Activated T-cell treated with anti-CD3 and anti-CD28 coated beads, Interleukin-2, amount 50 U/mL, for 72 hours (primary cell): ENCODE measurements at regions not wholly inside any gene's neighbourhood (a gene's known extent, or its start where the extent isn't known, plus 50 kb on each side); places are given as distances from the start of the nearest gene placed in this dataset.

Source experiments
- ATAC-seq, 2 donors: fragments of 150-1000 bp; cut with Tn5 transposase; replicated peaks in 1 of 2; 2 replicates each; pipeline ENCODE4 v1.10.0; 2021; ENCODE audit warnings: moderate library complexity in 2 of 2, mild to moderate bottlenecking in 1 of 2
- DNase-seq, 2 donors: peaks; one replicate each; pipeline ENCODE4 v3.0.0; 2021 to 2022; ENCODE audit warnings: mixed read lengths in 1 of 2
- H3K27ac Mint-ChIP-seq: one replicate; pipeline ENCODE4 v1.8.0; 2022; ENCODE audit warnings: mild to moderate bottlenecking, moderate library complexity, mixed read lengths
- H3K27me3 Mint-ChIP-seq: one replicate; pipeline ENCODE4 v1.8.0; 2022; ENCODE audit warnings: low read depth, mixed read lengths
- H3K36me3 Mint-ChIP-seq, 2 donors: one replicate each; pipeline ENCODE4 v1.8.0; 2022; ENCODE audit warnings: mixed read lengths in 2 of 2, mild to moderate bottlenecking in 1 of 2; ENCODE audit not compliant: insufficient read depth in 2 of 2
- H3K4me1 Mint-ChIP-seq: one replicate; pipeline ENCODE4 v1.8.0; 2022; ENCODE audit warnings: low read depth, mixed read lengths
- H3K4me3 Mint-ChIP-seq, 2 donors: one replicate each; pipeline ENCODE4 v1.8.0; 2022; ENCODE audit warnings: mild to moderate bottlenecking in 2 of 2, mixed read lengths in 2 of 2, moderate library complexity in 2 of 2
- H3K9me3 Mint-ChIP-seq, 2 donors: one replicate each; pipeline ENCODE4 v1.8.0; 2022; ENCODE audit warnings: mixed read lengths in 2 of 2

- Mint-ChIP-seq H3K4me3 (no peak overlapping the region), H3K27ac (no peak overlapping the region), H3K9me3 (no peaks in the 10 kb centered on the region), H3K27me3 (no peaks in the 10 kb centered on the region), H3K36me3 (no peaks in the 10 kb centered on the region), H3K4me1 (no peaks in the 10 kb centered on the region)
- no peak for ATAC-seq
- no peak for DNase-seq
Measured at GRCh38 chr18:72100465-72101004, 443.6 kb downstream of the CBLN2 start.

DNA sequence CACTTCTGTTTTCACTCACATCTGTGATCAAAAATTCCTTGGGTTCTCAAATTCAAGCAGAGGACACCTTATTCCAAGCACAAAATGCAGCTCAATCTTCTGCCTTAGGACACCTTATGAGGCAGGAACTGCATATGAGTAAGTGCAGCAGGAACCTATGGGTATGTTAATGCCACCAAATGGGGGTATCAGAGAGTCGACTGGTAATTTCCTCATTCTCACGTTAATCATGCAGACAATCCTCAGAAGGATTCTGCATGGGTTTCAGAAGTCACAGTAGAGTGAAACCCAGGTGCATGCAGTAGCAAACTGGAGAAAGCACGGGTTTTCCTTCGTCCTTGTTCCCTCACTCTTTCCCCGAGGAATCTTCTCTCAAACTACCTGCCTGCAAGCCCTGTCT, 452.8 kb downstream of the CBLN2 start:
- H3K4me3 Mint-ChIP-seq: no peak overlapping the region
- no peak for ATAC-seq
- H3K27ac Mint-ChIP-seq: no peak overlapping the region
- no peaks in the 10 kb centered on the region for H3K36me3 Mint-ChIP-seq
- no peak for DNase-seq
- no peaks in the 10 kb centered on the region for H3K4me1 Mint-ChIP-seq
- no peaks in the 10 kb centered on the region for H3K9me3 Mint-ChIP-seq
- H3K27me3 Mint-ChIP-seq: no peaks in the 10 kb centered on the region

- H3K27me3 Mint-ChIP-seq: no peaks in the 10 kb centered on the region
- DNase-seq: no peak
- no peak overlapping the region for H3K4me3 Mint-ChIP-seq
- no peaks in the 10 kb centered on the region for H3K9me3 Mint-ChIP-seq
- no peak for ATAC-seq
- no peaks in the 10 kb centered on the region for H3K4me1 Mint-ChIP-seq
- H3K36me3 Mint-ChIP-seq: no peaks in the 10 kb centered on the region
- no peak overlapping the region for H3K27ac Mint-ChIP-seq
Measured at GRCh38 chr18:72089432-72089831, 454.7 kb downstream of the CBLN2 start.

DNA sequence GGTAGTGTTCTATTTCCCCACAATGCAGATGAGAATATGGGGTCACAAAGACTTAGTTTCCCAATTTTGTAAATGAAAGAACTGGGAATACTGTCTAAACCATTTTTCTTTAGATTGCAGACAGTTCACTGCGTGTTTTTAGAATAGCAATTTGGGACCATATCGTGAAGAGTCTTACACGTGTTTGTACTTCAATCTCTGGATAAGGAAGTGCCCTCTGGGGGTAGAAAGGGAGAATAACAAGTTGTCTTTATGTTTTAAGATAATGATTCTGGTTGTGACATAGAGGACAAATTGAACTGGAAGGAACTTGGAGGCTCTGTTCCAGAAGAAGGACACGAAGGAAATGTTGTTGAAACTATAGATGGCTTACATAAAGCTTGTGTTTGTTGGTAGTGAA, 457.7 kb downstream of the CBLN2 start:
- Mint-ChIP-seq H3K9me3 (no peaks in the 10 kb centered on the region), H3K36me3 (no peaks in the 10 kb centered on the region), H3K4me3 (no peak overlapping the region), H3K4me1 (no peaks in the 10 kb centered on the region), H3K27ac (no peak overlapping the region), H3K27me3 (no peaks in the 10 kb centered on the region)
- no peak for ATAC-seq
- DNase-seq: no peak

GRCh38 chr18:72075040-72075439, 469.1 kb downstream of the CBLN2 start:
- H3K27me3 Mint-ChIP-seq: no peaks in the 10 kb centered on the region
- H3K27ac Mint-ChIP-seq: no peak overlapping the region
- no peak overlapping the region for H3K4me3 Mint-ChIP-seq
- H3K4me1 Mint-ChIP-seq: no peaks in the 10 kb centered on the region
- peaks cover 0 to 5% of the 10 kb centered on the region in 2 donors for H3K9me3 Mint-ChIP-seq
- H3K36me3 Mint-ChIP-seq: no peaks in the 10 kb centered on the region
- DNase-seq: no peak
- no peak for ATAC-seq

DNA sequence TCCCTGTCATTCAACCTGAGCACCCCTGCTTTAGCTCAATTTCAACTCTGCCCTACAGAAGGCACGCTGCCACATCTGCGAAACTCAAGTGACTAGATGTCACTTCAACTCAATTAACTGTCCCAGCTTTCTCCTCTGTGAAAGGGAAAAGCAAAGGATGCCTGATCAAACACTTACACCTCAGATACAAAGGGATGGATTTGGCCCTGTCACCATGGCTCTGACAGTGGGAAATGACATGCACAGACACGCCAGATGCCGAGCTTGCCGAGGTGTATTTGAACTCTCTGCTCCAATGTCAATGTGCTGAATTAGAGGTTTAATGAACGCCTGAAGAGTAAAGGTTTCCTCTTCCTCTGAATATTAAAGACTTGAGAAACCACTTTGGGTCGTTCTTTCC, 481.1 kb downstream of the CBLN2 start:
- H3K9me3 Mint-ChIP-seq: peaks cover 0 to 2% of the 10 kb centered on the region in 2 donors
- no peak for DNase-seq
- H3K27ac Mint-ChIP-seq: no peak overlapping the region
- no peaks in the 10 kb centered on the region for H3K27me3 Mint-ChIP-seq
- no peaks in the 10 kb centered on the region for H3K4me1 Mint-ChIP-seq
- H3K4me3 Mint-ChIP-seq: no peak overlapping the region
- H3K36me3 Mint-ChIP-seq: no peaks in the 10 kb centered on the region
- no peak for ATAC-seq

- no peaks in the 10 kb centered on the region for H3K4me1 Mint-ChIP-seq
- ATAC-seq: no peak
- no peak for DNase-seq
- H3K36me3 Mint-ChIP-seq: no peaks in the 10 kb centered on the region
- H3K4me3 Mint-ChIP-seq: no peak overlapping the region
- H3K9me3 Mint-ChIP-seq: peaks cover 3 to 8% of the 10 kb centered on the region in 2 donors
- no peak overlapping the region for H3K27ac Mint-ChIP-seq
- no peaks in the 10 kb centered on the region for H3K27me3 Mint-ChIP-seq
Measured at GRCh38 chr18:72058851-72059250, 485.3 kb downstream of the CBLN2 start.

DNA sequence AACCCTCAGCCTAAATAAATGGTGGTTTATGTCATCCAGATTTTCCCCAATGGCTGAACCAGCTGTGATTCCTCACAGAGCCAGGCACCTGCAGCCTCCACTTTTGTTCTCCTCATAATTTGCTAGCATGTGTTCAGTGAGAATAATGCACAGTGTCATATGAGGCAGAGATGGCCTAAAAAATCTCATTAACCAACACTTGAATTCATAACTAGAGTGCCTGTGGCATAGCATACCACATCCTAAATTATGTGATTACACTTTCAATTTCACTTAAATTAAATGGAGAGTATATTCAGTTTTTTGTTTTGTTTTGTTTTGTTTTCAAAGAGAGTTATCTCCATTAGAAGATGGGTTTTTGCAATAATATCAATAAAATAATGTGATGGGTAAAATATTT, 488.0 kb downstream of the CBLN2 start:
- DNase-seq (no peak), ATAC-seq (no peak)
- Mint-ChIP-seq H3K27me3 (no peaks in the 10 kb centered on the region), H3K4me1 (no peaks in the 10 kb centered on the region), H3K4me3 (no peak overlapping the region), H3K36me3 (no peaks in the 10 kb centered on the region), H3K27ac (no peak overlapping the region), H3K9me3 (peaks cover 5 to 8% of the 10 kb centered on the region in 2 donors)

GRCh38 chr18:72041313-72042032, 502.7 kb downstream of the CBLN2 start:
- no peak for ATAC-seq
- no peaks in the 10 kb centered on the region for H3K36me3 Mint-ChIP-seq
- H3K27ac Mint-ChIP-seq: no peak overlapping the region
- no peaks in the 10 kb centered on the region for H3K4me1 Mint-ChIP-seq
- H3K9me3 Mint-ChIP-seq: no peaks in the 10 kb centered on the region
- H3K4me3 Mint-ChIP-seq: no peak overlapping the region
- no peaks in the 10 kb centered on the region for H3K27me3 Mint-ChIP-seq
- DNase-seq: no peak

DNA sequence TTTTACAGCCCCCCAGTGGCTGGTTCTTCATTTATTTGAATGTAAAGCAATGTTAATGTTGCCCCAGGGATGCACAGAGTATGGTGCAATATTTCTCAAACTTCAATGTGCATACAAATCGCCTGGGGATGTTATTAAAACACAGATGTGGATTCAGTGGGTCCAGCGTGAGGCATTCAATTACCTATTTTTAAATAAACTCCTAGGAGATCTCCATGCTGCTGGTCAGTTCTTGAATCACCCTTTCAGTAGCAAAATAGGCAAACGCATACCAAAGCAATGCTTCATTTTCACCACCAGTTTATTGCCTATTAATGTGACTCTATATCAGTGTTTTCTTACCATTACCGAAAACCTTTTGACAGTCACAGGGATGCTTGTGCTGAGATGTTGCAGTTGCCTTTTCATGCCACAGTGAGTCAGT, 530.7 kb downstream of the CBLN2 start:
- H3K36me3 Mint-ChIP-seq: no peaks in the 10 kb centered on the region
- H3K27ac Mint-ChIP-seq: no peak overlapping the region
- no peaks in the 10 kb centered on the region for H3K27me3 Mint-ChIP-seq
- ATAC-seq (no peak), DNase-seq (no peak)
- no peaks in the 10 kb centered on the region for H3K4me1 Mint-ChIP-seq
- peaks cover 2 to 5% of the 10 kb centered on the region in 2 donors for H3K9me3 Mint-ChIP-seq
- H3K4me3 Mint-ChIP-seq: no peak overlapping the region

GRCh38 chr18:71998547-71999097, 545.5 kb downstream of the CBLN2 start:
- Mint-ChIP-seq H3K9me3 (peaks cover 2 to 4% of the 10 kb centered on the region in 2 donors), H3K4me3 (no peak overlapping the region), H3K36me3 (no peaks in the 10 kb centered on the region), H3K4me1 (no peaks in the 10 kb centered on the region), H3K27me3 (no peaks in the 10 kb centered on the region), H3K27ac (no peak overlapping the region)
- DNase-seq: no peak
- no peak for ATAC-seq

- Mint-ChIP-seq H3K27ac (no peak overlapping the region), H3K4me3 (no peak overlapping the region), H3K27me3 (no peaks in the 10 kb centered on the region), H3K36me3 (no peaks in the 10 kb centered on the region), H3K4me1 (no peaks in the 10 kb centered on the region), H3K9me3 (peaks cover 2 to 5% of the 10 kb centered on the region in 2 donors)
- DNase-seq (no peak), ATAC-seq (no peak)
Measured at GRCh38 chr18:71995904-71996465, 548.2 kb downstream of the CBLN2 start.

DNA sequence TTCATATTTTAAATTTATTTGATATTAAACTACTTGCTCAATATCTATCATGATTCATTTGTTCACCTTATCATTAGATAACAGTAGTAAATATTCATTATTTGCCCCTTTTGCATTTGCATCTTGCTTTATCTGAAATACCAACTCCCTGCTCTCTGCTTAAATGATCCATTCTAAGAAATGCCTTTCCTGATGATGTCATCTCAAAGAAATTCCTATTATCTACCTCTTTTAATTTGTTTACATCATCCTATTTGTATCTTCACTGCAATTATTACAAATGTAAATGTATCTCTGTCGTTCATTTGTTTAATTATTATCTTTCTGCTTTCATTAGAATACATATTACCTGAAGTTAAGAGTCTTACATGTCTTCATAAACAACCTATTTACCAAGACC, 549.9 kb downstream of the CBLN2 start:
- no peak overlapping the region for H3K4me3 Mint-ChIP-seq
- peaks cover 0 to 5% of the 10 kb centered on the region in 2 donors for H3K9me3 Mint-ChIP-seq
- no peak for ATAC-seq
- H3K36me3 Mint-ChIP-seq: no peaks in the 10 kb centered on the region
- no peak overlapping the region for H3K27ac Mint-ChIP-seq
- H3K4me1 Mint-ChIP-seq: no peaks in the 10 kb centered on the region
- DNase-seq: no peak
- no peaks in the 10 kb centered on the region for H3K27me3 Mint-ChIP-seq
